ENCODE measurements at regions not wholly inside any gene's neighbourhood (a gene's known extent, or its start where the extent isn't known, plus 50 kb on each side); places are given as distances from the start of the nearest gene placed in this dataset.

GRCh38 chr1:222358100-222358499 lies 189.8 kb downstream of the HHIPL2 start:
- no peak overlapping the region for H3K4me3 ChIP-seq
- WGBS, 5 donors = 0 to 34% (median 0%) methylated on average over 1 of the region's 1 CpG
- H3K36me3 ChIP-seq = no peaks in the 10 kb centered on the region
- intact Hi-C loops (cut with DNase I; ENCODE audit: low total_unique reads) = no loop called here
- no peak overlapping the region for H3K27ac ChIP-seq
- TF ChIP-seq CTCF (IDR thresholded peaks at IDR 0.05) (no peak), POLR2AphosphoS5 (IDR thresholded peaks at IDR 0.05) (no peak), EP300 (IDR thresholded peaks at IDR 0.05) (no peak), POLR2A (IDR thresholded peaks at IDR 0.05) (no peak)
- no peaks in the 10 kb centered on the region for H3K27me3 ChIP-seq
- peaks cover 0 to 5% (median 0%) of the 10 kb centered on the region in 4 donors for H3K9me3 ChIP-seq
- H3K4me1 ChIP-seq = no peaks in the 10 kb centered on the region
- DNase-seq = no peak

DNA sequence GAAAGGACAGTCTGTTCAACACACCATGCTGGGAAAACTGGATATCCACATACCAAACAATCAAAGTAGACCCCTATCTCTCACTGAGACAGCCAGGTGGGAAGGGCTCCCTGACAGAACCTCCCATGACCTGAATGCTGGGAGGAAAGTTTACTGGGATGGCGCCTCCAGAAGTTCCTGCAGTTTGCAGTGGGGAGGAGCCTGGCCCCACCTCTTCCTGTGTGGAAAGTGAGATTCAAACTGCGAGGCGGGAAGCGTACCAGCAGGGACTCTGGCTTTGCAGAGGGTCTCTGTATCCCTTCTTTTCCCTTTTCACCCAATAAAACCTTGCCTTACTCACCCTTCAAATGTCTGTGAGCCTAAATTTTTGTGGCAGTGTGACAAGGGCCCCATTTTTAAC lies 190.7 kb downstream of the HHIPL2 start:
- H3K36me3 ChIP-seq = no peaks in the 10 kb centered on the region
- no peak overlapping the region for H3K27ac ChIP-seq
- intact Hi-C loops (cut with DNase I; ENCODE audit: low total_unique reads) = no loop called here
- H3K4me1 ChIP-seq = no peaks in the 10 kb centered on the region
- 70 to 82% (median 76%) methylated on average over 4 of the region's 4 CpGs for WGBS, 5 donors
- peaks cover 0 to 5% (median 0%) of the 10 kb centered on the region in 4 donors for H3K9me3 ChIP-seq
- H3K27me3 ChIP-seq = no peaks in the 10 kb centered on the region
- DNase-seq = no peak
- H3K4me3 ChIP-seq = no peak overlapping the region
- TF ChIP-seq CTCF (IDR thresholded peaks at IDR 0.05) (no peak), POLR2A (IDR thresholded peaks at IDR 0.05) (no peak), POLR2AphosphoS5 (IDR thresholded peaks at IDR 0.05) (no peak), EP300 (IDR thresholded peaks at IDR 0.05) (no peak)

GRCh38 chr1:222347627-222348026 lies 200.3 kb downstream of the HHIPL2 start:
- intact Hi-C loops (cut with DNase I; ENCODE audit: low total_unique reads) = no loop called here
- H3K9me3 ChIP-seq = no peaks in the 10 kb centered on the region
- TF ChIP-seq POLR2A (IDR thresholded peaks at IDR 0.05) (no peak), POLR2AphosphoS5 (IDR thresholded peaks at IDR 0.05) (no peak), EP300 (IDR thresholded peaks at IDR 0.05) (no peak), CTCF (IDR thresholded peaks at IDR 0.05) (no peak)
- H3K4me3 ChIP-seq = no peak overlapping the region
- H3K27me3 ChIP-seq = no peaks in the 10 kb centered on the region
- no peaks in the 10 kb centered on the region for H3K36me3 ChIP-seq
- no peak overlapping the region for H3K27ac ChIP-seq
- 73 to 86% (median 77%) methylated on average over 3 of the region's 3 CpGs for WGBS, 5 donors
- peak in 1 of 2 donors; percentile 18 for DNase-seq
- no peaks in the 10 kb centered on the region for H3K4me1 ChIP-seq

- no peak overlapping the region for H3K27ac ChIP-seq
- no peak for DNase-seq
- intact Hi-C loops (cut with DNase I; ENCODE audit: low total_unique reads) = no loop called here
- H3K36me3 ChIP-seq = no peaks in the 10 kb centered on the region
- no peaks in the 10 kb centered on the region for H3K4me1 ChIP-seq
- no peak overlapping the region for H3K4me3 ChIP-seq
- no peaks in the 10 kb centered on the region for H3K9me3 ChIP-seq
- WGBS, 5 donors = 88 to 98% (median 96%) methylated on average over 4 of the region's 4 CpGs
- no peak for TF ChIP-seq CTCF (IDR thresholded peaks at IDR 0.05)
- no peak for TF ChIP-seq EP300 (IDR thresholded peaks at IDR 0.05)
- TF ChIP-seq POLR2A (IDR thresholded peaks at IDR 0.05) = no peak
- no peak for TF ChIP-seq POLR2AphosphoS5 (IDR thresholded peaks at IDR 0.05)
- no peaks in the 10 kb centered on the region for H3K27me3 ChIP-seq
Observed at GRCh38 chr1:222346955-222347354, 200.9 kb downstream of the HHIPL2 start.

Measured in stomach (tissue), 8 donors.